ENCODE measurements at regions not wholly inside any gene's neighbourhood (a gene's known extent, or its start where the extent isn't known, plus 50 kb on each side); places are given as distances from the start of the nearest gene placed in this dataset.

DNA sequence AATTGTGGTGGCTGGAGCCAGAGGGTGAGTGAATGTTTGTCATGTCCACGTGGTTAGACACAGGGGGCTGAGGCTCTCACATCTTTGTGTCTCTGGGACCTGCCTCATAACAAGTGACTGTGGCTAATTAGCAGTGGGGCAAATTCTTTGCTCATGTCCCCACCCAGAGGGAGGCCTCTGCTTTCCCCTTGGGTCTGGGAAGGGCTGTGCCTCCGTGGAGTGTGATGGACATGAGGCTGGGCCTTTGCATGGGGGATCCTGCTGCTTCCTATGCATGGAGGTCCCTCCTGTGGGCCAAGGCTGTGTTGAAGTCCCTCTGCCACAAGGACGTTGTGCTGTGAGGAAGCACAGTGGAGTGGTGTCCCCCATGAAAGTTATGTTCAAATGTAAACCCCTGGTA lies 327.4 kb upstream of the SHH start:
- DNase-seq (no peak), ATAC-seq (ENCODE audit: poor library complexity) (no peak)
- intact Hi-C loops (cut with DNase I) = no loop called here

DNA sequence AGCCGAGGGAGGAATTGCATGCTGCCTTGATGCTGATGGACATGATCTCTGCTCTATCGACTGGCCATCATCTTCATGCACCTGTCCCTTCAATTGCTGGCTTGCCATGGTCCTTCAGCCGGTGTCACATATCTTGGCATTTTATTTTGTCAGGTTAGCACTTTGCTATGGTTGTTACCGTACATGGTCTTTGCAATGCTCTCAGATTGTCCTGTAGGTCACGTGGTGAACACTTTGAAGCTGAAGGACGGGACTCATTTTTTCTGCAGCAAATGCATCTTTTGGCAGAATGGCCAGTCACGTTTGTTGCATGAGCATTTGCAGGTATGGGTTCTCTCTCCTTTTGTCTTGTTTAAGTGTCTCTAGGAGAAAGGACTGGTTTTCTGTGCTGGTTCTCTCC lies 326.8 kb upstream of the SHH start:
- intact Hi-C loops (cut with DNase I) = no loop called here
- ATAC-seq (ENCODE audit: poor library complexity) = no peak
- DNase-seq = no peak

DNA sequence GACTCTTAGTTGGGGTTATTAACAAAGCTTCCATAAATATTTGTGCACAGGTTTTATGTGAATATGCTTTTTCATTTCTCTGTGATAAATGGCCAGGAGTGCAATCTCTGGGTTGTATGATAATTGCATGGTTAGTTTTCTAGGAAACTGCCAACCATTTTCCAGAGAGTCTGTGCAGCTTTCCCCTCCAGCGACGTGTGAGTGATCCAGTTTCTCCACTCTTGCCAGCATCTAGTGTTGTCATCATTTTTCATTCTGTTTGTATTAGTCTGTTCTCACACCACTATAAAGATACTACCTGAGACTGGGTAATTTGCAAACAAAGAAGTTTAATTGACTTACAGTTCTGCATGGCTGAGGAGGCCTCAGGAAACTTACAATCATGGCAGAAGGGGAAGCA lies 319.6 kb upstream of the SHH start:
- intact Hi-C loops (cut with DNase I) = no loop called here
- no peak for ATAC-seq (ENCODE audit: poor library complexity)
- DNase-seq = no peak

DNA sequence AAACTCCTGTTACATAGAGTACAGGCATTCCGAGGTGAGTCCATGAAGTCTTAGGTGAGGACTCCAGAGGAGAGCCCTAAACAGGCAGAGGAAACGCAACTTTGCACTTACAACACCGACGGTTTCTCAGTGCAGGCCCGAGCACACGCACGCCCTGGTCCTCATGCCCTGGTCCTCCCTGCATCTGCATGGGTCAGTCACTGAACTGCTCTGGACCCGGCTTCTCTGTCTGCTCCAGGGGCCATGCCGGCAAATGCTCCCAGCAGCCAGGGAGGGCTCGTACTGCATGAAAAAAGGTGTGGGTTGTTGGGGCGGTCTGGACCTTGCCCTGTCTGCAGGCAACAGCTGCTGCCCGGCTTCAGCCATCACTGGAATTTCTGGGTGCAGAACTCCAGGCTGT lies 317.3 kb upstream of the SHH start:
- intact Hi-C loops (cut with DNase I) = no loop called here
- ATAC-seq (ENCODE audit: poor library complexity) (no peak), DNase-seq (no peak)

DNA sequence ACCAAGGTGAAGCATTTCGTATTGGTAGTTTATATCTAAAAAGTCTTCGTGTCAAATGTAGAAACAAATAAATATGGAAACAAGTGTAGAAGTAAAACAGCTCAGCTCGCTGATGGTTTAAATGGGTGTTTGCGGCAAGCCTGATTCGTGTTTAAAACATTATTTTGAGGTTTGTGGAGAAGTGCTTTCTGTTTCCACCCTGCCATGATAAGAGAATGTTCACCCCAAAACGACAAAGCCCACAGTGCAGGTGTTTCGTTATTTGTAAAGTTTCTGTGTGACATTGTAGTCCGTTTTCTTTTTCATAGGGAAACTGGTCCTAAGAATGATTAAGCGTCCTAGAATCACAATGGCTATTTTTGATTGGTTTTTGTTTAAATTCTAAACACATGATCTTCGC lies 316.2 kb upstream of the SHH start:
- DNase-seq (no peak), ATAC-seq (ENCODE audit: poor library complexity) (no peak)
- intact Hi-C loops (cut with DNase I) = no loop called here

DNA sequence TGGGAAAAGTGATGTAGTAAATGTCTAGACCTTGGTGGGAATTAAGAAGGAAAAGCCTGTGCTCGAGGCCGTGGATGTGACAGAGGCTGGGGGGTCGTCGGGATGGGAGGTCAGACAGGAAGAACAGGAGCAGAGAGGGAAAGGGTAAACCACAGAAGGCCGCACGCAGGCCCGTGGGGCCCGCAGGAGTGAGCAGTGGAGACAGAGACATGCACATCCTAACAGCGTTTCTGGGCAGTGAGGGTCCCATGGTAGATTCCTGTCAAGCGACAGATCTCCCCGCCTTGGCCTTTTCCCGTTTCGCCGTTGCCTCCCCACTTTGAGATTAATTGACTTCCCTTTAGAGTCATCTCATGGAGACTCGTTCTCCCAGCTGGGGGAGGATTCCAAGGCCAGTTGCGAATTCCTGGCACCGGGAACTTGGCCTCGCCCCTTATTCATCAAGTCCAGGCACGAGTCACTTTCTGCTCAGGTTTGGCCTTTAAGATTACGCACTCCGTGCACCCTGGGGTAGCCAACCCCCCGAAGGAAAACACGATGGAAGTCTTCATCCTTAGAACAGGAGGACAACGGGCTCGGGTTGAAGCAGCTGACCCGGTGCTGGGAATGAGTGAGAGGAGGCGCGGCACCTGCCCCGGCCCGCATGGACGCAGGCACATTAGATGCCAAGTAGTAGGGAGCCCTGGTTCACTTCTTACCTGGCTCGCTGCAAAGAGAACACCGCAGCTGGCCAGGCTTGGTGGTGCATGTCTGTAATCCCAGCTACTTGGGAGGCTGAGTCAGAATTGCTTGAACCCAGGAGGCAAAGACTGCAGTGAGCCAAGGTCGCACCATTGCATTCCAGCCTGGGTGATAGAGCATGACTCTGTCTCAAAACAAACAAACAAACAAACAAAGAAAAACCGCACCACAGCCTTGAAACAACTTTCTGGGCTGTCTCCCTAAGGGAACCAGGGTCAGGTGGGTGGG lies 315.2 kb upstream of the SHH start:
- intact Hi-C loops (cut with DNase I) = no loop called here
- DNase-seq (no peak), ATAC-seq (ENCODE audit: poor library complexity) (no peak)

DNA sequence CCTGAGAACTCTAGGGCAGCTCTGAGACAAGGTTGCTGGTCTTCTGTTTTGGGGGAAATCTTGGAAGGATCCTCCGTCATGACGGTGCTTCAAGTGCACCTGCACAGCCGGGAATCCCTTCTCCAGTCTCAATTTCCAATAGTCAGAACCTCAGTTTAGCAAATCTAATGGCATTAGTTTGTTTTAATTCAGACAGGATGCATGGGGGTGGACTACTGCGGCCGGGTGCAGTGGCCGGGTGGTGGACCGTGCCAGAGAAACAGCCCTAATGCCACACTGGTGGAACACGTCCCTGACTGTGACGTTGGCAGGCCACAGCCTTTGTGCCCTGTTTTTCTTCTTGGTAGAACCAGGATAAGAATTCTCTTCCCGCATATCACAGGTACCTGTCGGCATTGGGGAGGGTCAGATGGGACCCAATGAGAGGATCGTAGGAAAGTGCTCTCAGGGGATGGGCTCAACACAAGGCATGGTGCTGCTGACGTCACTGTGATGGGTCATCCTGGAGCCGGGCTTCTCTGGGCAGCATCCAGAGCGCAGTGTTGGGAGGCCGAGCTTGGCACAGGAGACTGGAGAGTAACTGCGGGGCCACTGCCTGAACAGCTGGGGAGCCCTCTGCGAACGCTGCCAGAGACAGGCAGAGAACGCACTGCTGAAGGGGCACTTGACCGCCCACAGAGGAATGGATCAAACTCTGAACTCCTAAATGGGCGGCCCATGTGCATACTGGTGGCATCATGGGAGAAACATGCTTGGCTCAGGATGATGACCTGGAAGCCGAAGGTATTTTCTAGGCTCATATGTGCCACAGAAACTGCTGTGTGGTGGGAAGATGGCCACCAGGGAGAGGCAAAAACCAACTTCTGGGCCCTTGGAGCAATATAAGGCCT lies 313.8 kb upstream of the SHH start:
- intact Hi-C loops (cut with DNase I) = no loop called here
- no peak for ATAC-seq (ENCODE audit: poor library complexity)
- DNase-seq = no peak

DNA sequence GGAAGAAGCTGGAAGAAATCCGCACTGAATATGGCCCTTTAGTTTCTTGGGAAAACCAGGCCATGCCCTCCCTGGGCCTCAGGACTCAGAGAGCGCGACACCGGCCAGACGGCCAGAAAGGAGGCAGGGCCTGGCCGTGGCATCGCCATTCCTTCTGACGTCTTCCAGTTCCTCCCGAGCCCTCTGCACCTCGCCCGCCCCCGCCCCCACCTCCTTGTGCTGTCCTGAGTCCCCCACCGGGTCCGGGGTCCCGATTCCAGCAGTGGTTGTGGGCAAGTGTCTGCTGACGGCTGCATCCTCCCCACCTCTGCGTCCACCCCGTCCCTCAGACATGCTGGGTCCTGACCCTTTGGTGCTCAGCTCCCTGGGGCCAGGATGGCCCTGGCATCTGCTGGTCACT lies 312.1 kb upstream of the SHH start:
- ATAC-seq (ENCODE audit: poor library complexity) (no peak), DNase-seq (no peak)
- intact Hi-C loops (cut with DNase I) = no loop called here

DNA sequence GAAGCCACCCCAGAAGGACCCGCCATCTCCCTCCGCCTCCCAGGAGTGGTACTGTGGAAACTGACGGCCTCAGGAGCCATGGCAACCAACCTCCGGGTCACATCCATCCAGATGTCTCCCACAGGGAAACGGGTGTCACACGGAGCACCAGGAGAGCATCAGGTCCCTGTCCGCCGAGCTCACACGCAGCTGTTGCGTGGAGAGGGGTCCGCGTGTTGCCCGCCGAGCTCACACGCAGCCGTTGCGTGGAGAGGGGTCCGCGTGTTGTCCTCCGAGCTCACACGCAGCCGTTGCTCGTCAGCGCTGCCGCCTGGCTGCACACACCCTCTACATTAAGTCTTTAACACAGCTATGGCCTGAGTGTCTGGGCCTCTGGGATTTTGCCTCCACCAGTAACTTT lies 311.1 kb upstream of the SHH start:
- DNase-seq = no peak
- no peak for ATAC-seq (ENCODE audit: poor library complexity)
- intact Hi-C loops (cut with DNase I) = no loop called here

DNA sequence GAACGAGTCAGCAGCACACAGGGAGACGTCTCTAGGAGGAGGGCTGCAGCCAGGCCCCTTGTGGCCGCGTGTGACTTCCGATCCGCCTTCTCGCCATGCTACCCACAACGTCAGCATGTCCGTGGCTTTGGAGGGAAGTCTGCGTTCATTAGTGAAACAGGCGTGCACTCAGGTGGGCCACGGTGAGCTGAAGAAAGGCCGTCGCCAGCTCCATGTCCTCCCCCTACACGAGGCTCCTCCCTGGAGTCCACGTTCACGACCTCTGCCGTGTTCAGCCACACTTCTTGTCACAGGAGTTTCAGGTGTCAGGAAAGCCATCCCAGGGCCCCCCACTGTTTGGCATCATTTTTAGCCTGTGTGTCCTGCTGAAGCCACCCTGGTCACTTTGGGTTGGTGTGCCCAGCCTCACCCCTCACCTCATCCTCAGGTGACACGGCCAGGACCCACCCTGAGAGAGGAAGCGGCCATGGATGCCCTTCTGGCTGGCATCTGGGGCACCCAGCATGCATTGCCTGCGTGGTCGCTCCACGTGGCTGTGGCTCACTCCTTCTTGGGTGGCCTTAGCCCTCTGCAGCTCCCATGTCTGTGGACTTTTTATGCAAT lies 310.6 kb upstream of the SHH start:
- DNase-seq = no peak
- ATAC-seq (ENCODE audit: poor library complexity) = no peak
- intact Hi-C loops (cut with DNase I) = no loop called here

DNA sequence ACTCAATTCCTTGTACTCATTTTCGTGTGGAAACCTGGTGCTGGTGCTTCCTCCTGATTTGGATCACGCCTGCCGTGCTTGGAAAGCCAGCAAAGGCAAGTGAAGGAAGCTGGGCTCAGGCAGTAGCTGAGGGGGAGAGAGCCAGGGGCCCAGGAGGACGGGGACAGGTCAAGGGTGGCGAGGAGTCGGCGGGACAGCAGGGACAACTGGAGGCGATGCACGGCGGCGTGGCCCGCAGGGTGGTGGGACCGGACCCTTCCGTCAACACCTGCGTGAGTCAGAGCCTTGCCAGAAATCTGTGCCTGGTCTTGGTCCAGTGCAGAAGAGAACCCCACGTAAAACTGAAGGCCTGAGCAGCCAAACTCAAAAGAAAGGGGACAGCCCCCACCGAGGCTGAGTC lies 309.7 kb upstream of the SHH start:
- intact Hi-C loops (cut with DNase I) = no loop called here
- DNase-seq (no peak), ATAC-seq (ENCODE audit: poor library complexity) (no peak)

DNA sequence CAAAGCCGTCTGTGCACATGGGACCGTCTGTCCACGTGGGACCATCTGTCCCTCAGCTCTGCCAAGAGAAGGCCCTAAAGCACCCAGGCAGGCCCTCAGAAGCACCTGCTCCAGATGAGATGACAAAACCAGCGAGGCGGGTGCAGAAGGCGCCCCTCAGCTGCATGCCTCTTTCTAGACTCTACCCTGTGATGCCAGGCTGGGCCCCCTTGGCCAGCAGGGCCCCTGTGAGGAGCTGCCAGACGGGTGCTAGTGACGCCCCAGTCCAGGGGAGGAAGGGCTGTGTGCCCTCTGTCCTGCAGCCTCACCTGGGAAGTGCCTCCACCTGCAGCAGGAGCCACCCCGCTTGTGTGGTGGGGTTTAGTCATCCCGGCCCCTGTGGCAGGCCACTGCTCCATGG lies 309.2 kb upstream of the SHH start:
- no peak for ATAC-seq (ENCODE audit: poor library complexity)
- no peak for DNase-seq
- intact Hi-C loops (cut with DNase I) = no loop called here

DNA sequence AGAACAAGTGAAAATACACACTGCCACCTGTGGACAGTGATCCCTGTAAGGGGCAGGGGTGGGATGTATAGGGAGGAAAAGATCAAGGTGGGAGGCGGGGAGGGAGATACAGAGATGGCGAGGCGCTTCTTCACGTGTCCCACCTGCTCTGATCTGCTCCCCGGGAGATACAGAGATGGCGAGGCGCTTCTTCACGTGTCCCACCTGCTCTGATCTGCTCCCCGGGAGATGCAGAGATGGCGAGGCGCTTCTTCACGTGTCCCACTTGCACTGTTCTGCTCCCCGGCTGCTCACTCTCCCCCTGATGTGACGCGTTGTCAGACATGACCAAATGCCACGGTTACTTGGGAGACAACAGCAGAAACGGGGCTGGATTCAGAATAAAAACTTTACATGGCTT lies 308.3 kb upstream of the SHH start:
- no peak for ATAC-seq (ENCODE audit: poor library complexity)
- intact Hi-C loops (cut with DNase I) = no loop called here
- DNase-seq = no peak

DNA sequence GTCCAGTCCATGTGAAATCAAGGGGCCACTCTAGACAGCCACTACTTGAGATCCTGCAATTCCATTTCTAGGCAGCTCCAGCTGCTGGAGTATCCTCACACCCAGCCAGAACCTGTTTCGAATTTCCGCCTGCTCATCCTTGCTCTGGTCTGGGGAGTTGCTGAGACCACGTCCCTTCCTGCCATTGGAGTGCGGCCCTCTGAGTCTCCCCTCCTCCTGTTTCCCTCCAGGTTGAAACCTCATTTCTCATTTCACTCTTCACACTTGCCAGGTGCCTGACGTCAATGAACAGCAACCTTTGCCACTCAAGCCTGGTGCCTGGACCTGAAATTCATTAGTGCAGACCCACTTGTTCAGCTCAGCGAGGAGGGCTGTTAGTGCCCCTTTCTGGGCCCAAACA lies 307.5 kb upstream of the SHH start:
- ATAC-seq (ENCODE audit: poor library complexity) = no peak
- no peak for DNase-seq
- intact Hi-C loops (cut with DNase I) = no loop called here

DNA sequence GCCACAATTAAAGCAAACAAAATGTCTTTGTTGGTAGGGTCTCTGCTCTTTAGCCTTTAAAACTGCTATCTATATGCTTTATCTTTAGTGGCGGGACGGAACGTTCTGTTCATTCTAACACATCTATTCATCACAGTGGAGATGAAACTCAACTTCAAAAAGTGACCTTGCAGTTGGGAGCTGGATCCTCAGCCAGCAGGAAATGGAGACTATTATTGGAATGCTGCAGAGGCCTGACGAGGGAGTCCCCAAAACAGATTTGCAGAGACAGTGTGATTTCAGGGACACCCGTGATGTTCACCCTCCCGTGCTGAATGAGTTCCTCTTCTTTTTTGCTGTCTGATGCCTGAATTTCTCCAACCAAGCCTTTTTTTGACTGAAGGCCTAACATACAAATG lies 306.0 kb upstream of the SHH start:
- ATAC-seq (ENCODE audit: poor library complexity) (no peak), DNase-seq (no peak)
- intact Hi-C loops (cut with DNase I) = no loop called here

DNA sequence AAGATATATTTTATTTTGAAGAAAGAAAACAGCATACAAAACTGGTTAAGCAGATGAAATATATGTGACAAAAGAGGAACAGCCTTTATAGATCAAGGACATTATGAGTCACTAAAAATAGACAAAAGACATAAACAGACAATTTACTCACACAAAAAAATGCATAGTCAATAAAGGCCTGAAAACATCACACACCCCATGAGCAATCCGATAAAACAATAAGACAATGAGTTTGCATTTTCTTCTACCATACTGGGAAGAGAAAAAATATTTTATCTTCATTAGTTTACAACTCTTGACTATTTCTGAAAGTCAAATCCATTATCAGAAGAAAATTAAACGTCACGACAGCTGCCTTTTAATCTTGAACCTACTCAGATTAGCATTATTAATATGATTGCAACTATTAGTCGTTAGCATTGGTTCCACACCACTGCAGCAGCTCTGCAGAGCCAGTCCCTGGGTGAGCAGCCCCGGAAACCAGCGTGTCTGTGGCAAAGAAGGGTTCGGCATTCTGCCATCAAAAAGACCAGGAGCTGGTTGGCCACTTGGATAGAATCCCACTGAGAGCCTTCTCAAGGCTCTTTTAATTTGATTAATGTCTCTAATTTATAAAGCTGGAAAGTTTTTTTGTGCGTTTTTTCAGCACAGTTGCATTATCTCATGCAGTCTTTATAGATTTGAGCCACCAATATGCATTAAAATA lies 305.4 kb upstream of the SHH start:
- no peak for ATAC-seq (ENCODE audit: poor library complexity)
- intact Hi-C loops (cut with DNase I) = no loop called here
- DNase-seq = no peak

DNA sequence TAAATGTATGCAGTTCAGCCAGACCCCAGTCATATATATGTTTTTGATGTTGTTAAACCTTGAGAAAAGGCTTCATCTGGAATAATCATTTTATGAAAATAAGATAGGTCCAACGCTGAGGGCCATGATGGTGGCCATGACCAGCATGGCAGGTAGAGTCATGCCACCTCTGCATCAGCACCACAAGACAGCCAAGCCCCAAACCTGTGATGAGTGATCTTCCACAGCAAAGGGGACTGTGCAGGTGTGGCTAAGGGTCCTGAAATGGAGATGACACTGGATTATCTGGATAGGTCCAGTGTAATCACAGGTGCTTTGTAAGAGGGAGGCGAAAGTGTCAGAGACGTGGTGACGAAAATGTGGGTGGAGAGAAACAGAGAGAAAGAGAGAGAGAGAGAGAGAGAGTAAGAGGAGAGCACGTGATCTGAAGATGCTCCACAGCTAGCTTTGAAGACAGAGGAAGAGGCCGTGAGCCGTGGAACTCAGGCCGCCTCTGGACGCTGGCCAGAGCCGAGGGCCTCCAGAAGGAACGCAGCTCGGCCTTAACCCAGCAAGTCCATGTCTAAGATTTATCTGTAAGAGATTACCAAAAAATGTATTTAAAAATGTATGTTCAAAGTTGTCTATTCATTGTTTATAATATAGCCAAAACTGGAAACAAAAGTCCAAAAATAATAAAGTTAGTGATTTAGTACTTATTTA lies 304.4 kb upstream of the SHH start:
- DNase-seq (no peak), ATAC-seq (ENCODE audit: poor library complexity) (no peak)
- intact Hi-C loops (cut with DNase I) = no loop called here

DNA sequence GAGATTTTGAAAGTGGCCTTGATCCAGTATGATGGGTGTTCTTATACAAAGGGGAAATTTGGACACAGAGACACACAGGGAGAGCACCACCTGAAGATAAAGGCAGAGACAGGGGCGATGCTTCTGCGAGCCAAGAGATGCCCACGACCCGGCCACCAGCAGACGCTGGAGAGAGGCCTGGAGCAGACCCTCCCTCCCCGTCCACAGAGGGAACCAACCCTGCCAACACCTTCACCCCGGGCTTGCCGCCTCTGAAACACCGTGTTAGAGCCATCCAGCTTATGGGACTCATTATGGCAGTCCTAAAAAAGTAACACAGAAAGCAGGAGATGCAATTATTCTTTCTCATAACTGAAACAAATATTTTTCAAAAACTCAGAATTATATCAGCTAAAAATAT lies 303.3 kb upstream of the SHH start:
- intact Hi-C loops (cut with DNase I) = no loop called here
- ATAC-seq (ENCODE audit: poor library complexity) (no peak), DNase-seq (no peak)

DNA sequence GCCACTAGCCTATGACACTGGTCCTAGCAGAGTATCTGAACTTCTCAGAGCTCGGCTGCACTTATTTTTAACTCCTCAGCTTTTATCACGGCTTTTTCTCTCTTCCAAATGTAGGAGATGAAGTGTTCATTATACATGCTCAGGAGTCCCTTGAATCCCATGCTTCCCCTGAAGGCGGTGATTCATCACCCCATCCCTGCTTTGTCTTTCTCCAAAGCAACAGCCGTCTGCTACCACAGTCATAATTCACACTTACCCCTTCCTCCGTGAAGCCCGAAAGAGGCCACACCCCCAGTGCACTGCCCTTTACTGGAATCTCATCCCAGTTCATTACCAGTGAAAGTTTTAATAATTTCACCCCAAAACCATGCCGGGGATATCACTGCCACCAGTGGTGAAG lies 301.5 kb upstream of the SHH start:
- intact Hi-C loops (cut with DNase I) = no loop called here
- DNase-seq = no peak
- no peak for ATAC-seq (ENCODE audit: poor library complexity)
